ENCODE measurements at regions not wholly inside any gene's neighbourhood (a gene's known extent, or its start where the extent isn't known, plus 50 kb on each side); places are given as distances from the start of the nearest gene placed in this dataset.

DNA sequence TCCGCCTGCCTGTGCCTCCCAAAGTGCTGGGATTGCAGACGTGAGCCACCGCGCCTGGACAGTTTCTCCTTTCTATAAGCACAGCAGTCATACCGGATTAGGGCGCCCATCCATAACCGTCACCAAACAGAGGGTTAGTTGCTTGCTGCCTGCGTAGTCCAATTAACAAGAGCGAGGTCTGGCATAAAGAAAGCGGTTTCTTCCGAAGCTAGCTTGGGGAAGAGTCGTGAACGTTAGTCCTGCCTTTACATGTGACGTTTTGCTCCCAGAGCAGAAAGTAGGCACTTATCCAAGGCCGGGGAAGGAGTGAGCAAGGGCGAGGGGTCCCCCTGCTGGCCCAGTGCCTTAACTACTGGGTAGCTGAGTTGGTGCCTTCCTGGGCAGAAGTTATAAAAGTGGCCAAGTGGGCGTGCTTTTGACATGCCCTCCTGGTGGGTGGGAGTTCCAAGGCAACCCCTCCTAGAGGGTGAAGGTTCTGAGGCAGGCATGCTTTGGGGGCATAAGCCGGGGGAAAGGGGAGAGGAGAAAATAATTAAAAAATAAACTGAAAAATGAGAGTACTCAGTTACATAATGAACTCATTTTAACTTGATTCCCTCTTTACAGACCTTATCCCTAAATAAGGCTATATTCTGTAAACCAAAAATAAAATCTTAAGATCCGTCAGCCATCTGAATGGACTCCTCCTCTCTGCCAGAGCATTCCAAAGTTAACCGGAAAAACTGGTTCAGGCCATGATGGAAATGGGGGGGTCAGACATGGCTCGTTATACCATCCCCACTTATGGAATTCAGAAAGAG lies 88.0 kb downstream of the FAM217A start:
- no peak for TF ChIP-seq POLR2A (IDR thresholded peaks at IDR 0.05)
- TF ChIP-seq, protein P1, sequence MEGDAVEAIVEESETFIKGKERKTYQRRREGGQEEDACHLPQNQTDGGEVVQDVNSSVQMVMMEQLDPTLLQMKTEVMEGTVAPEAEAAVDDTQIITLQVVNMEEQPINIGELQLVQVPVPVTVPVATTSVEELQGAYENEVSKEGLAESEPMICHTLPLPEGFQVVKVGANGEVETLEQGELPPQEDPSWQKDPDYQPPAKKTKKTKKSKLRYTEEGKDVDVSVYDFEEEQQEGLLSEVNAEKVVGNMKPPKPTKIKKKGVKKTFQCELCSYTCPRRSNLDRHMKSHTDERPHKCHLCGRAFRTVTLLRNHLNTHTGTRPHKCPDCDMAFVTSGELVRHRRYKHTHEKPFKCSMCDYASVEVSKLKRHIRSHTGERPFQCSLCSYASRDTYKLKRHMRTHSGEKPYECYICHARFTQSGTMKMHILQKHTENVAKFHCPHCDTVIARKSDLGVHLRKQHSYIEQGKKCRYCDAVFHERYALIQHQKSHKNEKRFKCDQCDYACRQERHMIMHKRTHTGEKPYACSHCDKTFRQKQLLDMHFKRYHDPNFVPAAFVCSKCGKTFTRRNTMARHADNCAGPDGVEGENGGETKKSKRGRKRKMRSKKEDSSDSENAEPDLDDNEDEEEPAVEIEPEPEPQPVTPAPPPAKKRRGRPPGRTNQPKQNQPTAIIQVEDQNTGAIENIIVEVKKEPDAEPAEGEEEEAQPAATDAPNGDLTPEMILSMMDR (IDR thresholded peaks at IDR 0.05): peak; percentile 19 to 85 (median 80)
